TTC549 (cell line): ENCODE measurements at regions not wholly inside any gene's neighbourhood (a gene's known extent, or its start where the extent isn't known, plus 50 kb on each side); places are given as distances from the start of the nearest gene placed in this dataset.

Experiments used
- FAIRE-seq: peaks from 2 replicates; lab custom pipeline; 2012; peaks lifted over from hg19 to GRCh38; lab: Jason Lieb, UNC

- FAIRE-seq, result no peak
Observed at GRCh38 chr5:89988998-89989655, 420.4 kb downstream of the CETN3 start.

- no peak for FAIRE-seq
Observed at GRCh38 chr5:89988129-89988810, 421.3 kb downstream of the CETN3 start.

- no peak for FAIRE-seq
Observed at GRCh38 chr5:89983216-89983615, 426.3 kb downstream of the CETN3 start.

GRCh38 chr5:89981878-89982773, 427.4 kb downstream of the CETN3 start:
- no peak for FAIRE-seq

GRCh38 chr5:89981021-89981420, 428.5 kb downstream of the CETN3 start:
- no peak for FAIRE-seq

- FAIRE-seq, result no peak
Observed at GRCh38 chr5:89973516-89973915, 436.0 kb downstream of the CETN3 start.

- no peak for FAIRE-seq
Observed at GRCh38 chr5:89972901-89973300, 436.7 kb downstream of the CETN3 start.

- FAIRE-seq, result no peak
Observed at GRCh38 chr5:89968958-89969381, 440.6 kb downstream of the CETN3 start.

GRCh38 chr5:89967771-89968444, 441.6 kb downstream of the CETN3 start:
- FAIRE-seq, result no peak

GRCh38 chr5:89956838-89957237, 452.7 kb downstream of the CETN3 start:
- no peak for FAIRE-seq

GRCh38 chr5:89954916-89955315, 454.6 kb downstream of the CETN3 start:
- no peak for FAIRE-seq

GRCh38 chr5:89951876-89952275, 457.7 kb downstream of the CETN3 start:
- no peak for FAIRE-seq

- no peak for FAIRE-seq
Observed at GRCh38 chr5:89950234-89950633, 459.3 kb downstream of the CETN3 start.

- no peak for FAIRE-seq
Observed at GRCh38 chr5:89948977-89949376, 460.6 kb downstream of the CETN3 start.

- no peak for FAIRE-seq
Observed at GRCh38 chr5:89946916-89947315, 462.6 kb downstream of the CETN3 start.

GRCh38 chr5:89946508-89946907, 463.0 kb downstream of the CETN3 start:
- no peak for FAIRE-seq

- FAIRE-seq, result no peak
Observed at GRCh38 chr5:89942171-89942570, 467.4 kb downstream of the CETN3 start.

- FAIRE-seq, result no peak
Observed at GRCh38 chr5:89936576-89936975, 473.0 kb downstream of the CETN3 start.

- no peak for FAIRE-seq
Observed at GRCh38 chr5:89934069-89934468, 475.5 kb downstream of the CETN3 start.

- no peak for FAIRE-seq
Observed at GRCh38 chr5:89932771-89933181, 476.8 kb downstream of the CETN3 start.

- FAIRE-seq, result no peak
Observed at GRCh38 chr5:89930591-89931392, 478.8 kb downstream of the CETN3 start.

- no peak for FAIRE-seq
Observed at GRCh38 chr5:89929834-89930233, 479.7 kb downstream of the CETN3 start.
